ENCODE measurements at regions not wholly inside any gene's neighbourhood (a gene's known extent, or its start where the extent isn't known, plus 50 kb on each side); places are given as distances from the start of the nearest gene placed in this dataset.

- peaks cover 5% of the 10 kb centered on the region for H3K27me3 Mint-ChIP-seq (ENCODE audit: low read depth)
- no peak overlapping the region for H3K27ac Mint-ChIP-seq
- POLR2A ChIA-PET: no interaction called here
- DNase-seq (ENCODE audit: low spot score): no peak
- CTCF ChIA-PET: no interaction called here
- H3K9me3 Mint-ChIP-seq: no peaks in the 10 kb centered on the region
- peaks cover 23% of the 10 kb centered on the region for H3K4me1 Mint-ChIP-seq
- ATAC-seq: no peak
- no peaks in the 10 kb centered on the region for H3K36me3 Mint-ChIP-seq
- TF ChIP-seq ZNF532 (CRISPR knock-in tag; IDR thresholded peaks at IDR 0.05; ENCODE audit: borderline replicate concordance) (no peak), ZBTB21 (CRISPR knock-in tag; IDR thresholded peaks at IDR 0.05; ENCODE audit: borderline replicate concordance) (no peak), CBFB (CRISPR knock-in tag; IDR thresholded peaks at IDR 0.05; ENCODE audit: low read depth) (no peak), ELF4 (CRISPR knock-in tag; IDR thresholded peaks at IDR 0.05; ENCODE audit: low read depth) (no peak), GTF2I (CRISPR knock-in tag; conservative IDR thresholded peaks at IDR 0.05) (no peak), ZNF317 (CRISPR knock-in tag; IDR thresholded peaks at IDR 0.05; ENCODE audit: borderline replicate concordance, low read depth) (no peak), SP1 (CRISPR knock-in tag; conservative IDR thresholded peaks at IDR 0.05) (no peak), RELA (CRISPR knock-in tag; IDR thresholded peaks at IDR 0.05; ENCODE audit: borderline replicate concordance) (no peak), ZNF232 (CRISPR knock-in tag; IDR thresholded peaks at IDR 0.05) (no peak), NR3C1 (CRISPR knock-in tag; conservative IDR thresholded peaks at IDR 0.05; ENCODE audit: low read depth) (no peak), ZBTB43 (CRISPR knock-in tag; IDR thresholded peaks at IDR 0.05) (no peak), CTCF (IDR thresholded peaks at IDR 0.05) (no peak), ZNF416 (CRISPR knock-in tag; IDR thresholded peaks at IDR 0.05) (no peak), EMX1 (CRISPR knock-in tag; IDR thresholded peaks at IDR 0.05) (no peak), ZNF281 (CRISPR knock-in tag; IDR thresholded peaks at IDR 0.05) (no peak), SMAD4 (CRISPR knock-in tag; IDR thresholded peaks at IDR 0.05) (no peak), ESRRA (CRISPR knock-in tag; IDR thresholded peaks at IDR 0.05; ENCODE audit: borderline replicate concordance) (no peak), IRF2 (CRISPR knock-in tag; IDR thresholded peaks at IDR 0.05; ENCODE audit: borderline replicate concordance, low read depth) (no peak), ZNF121 (CRISPR knock-in tag; IDR thresholded peaks at IDR 0.05) (no peak)
- no peak overlapping the region for H3K4me3 Mint-ChIP-seq
Observed at GRCh38 chr5:173783371-173783770, 104.8 kb upstream of the CPEB4 start.

Measured in WTC11 (cell line).